SKM-1 treated with dmso at 0.1 percent for 144 hours (cell line): ENCODE measurements at regions not wholly inside any gene's neighbourhood (a gene's known extent, or its start where the extent isn't known, plus 50 kb on each side); places are given as distances from the start of the nearest gene placed in this dataset.

Source experiments
- DNase-seq: peaks from one replicate; lab custom pipeline; 2025; ENCODE audit not compliant: unreplicated experiment; lab: John Stamatoyannopoulos, UW

DNA sequence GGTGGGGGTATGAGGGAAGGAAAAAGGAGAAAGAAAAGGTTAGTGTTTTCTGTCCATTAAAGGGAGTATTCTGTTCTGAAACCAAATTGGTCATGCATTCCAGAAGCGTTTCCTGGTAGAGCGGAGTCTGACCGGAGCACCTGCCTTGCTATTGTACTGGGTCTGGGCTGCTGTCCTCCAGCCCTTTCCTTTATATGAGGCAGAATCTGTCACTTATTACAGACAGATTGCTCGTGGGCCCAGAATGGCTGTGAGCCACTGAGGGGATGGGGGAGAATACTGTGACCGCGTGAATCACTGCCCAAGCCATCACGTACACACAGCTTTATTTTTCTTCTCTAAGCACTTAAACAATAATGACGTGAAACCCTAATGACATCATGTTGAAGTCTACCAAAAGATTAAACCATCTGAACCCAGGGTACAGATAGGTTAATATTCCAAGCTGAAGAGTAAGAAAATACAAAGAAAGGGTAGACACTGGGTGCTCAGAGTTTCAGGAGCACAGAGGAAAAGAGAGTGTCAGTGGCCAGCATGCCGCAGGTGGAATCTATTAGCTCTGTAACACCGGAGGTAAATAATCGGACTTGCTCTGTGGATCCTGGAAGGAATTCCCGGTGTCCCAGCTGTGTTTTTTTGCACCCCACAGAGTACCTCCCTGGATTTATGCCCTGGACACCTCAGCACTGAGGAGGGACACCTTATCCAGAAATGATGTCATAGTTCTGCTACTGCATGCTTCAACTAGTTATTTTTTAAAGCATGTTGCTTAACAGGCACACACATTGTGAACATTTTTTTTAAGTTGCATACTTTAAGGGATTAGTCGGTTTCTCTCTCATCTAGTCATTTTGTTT lies 573.3 kb downstream of the PKHD1 start:
- no peak for DNase-seq

DNA sequence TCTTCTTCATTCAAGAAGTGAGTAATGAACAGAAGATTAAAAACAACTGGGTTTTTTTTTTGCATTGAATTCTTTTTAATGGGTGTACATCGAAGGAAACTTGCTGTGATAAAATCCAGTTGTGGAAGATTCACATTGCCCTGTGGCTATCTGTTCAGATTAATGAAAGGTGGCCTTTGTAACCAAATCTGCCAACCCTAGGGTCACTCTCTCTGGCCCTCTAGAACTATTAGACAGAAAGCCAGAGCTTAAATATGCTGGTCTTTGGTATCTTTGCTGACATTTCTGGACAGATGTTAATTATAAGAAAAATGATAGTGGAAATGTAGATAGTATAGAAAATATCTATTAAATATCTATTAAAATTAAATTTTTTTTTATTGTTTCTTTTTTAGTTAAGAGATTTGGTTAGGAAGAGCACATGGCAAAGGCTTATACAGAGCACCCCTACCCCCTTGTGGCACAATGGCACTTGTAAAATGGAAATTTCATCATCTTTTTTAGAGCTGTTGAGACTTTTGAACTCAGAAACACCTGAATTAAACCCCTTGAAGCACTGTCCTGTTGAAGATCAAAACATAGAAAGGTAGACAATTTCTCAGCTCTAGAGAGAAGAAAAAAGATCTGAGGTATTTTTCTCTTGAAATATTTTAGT lies 572.5 kb downstream of the PKHD1 start:
- no peak for DNase-seq

DNA sequence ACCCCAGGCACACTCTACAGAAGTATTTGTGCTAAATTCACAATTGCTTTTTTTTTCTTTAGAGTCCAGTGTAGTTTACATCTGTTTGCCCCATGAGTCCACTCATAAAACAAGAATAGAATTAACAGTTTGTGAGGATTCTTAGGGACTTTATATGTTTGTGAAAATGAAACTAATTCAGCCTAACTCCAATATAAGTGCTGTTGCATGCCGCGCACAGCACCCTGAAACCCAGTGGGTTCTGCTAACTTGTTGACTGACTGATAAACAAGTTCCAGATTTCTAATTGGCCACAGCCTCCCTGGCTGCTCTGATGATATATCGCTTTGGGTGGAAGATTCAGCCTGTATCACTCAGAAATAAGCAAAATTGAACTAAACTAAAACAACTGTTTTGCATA lies 561.4 kb downstream of the PKHD1 start:
- no peak for DNase-seq

DNA sequence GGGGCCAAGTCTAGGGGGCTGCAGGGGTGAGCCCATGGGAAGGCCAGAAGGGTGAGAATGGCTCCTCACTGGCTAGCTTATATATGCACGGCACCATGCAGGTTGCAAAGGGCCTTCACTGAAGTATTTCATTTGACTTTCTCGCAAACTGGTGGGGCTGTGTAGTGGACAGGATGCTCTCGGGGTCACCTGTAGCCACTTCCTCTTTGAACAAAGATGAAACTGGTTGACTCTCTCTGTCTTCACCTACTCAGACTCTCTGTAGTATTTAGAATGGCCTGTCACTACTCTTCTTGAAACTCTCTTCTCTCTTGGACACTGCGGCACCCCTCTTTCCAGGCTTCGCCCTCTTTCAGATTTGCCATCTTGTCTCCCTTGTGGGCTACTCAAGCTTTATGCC lies 560.5 kb downstream of the PKHD1 start:
- no peak for DNase-seq

DNA sequence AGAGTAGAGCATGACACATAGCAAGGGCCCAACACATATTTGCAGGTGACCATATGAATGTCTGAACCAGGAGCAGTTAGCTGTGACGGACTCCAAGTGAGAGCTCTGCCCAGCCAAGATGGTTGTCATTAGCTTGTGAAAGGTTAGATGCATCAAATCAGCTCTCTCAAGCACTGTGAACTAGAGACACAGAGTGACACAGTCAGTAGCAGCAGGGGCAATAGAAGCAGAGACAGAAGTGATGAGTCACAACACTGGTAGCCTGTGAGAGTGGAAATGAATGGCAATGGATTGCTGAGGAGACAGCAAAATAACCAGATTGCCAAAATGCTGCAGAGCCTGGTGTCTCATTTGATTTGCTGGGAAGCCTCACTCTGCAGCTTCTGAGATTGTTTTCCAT lies 558.9 kb downstream of the PKHD1 start:
- DNase-seq = no peak

DNA sequence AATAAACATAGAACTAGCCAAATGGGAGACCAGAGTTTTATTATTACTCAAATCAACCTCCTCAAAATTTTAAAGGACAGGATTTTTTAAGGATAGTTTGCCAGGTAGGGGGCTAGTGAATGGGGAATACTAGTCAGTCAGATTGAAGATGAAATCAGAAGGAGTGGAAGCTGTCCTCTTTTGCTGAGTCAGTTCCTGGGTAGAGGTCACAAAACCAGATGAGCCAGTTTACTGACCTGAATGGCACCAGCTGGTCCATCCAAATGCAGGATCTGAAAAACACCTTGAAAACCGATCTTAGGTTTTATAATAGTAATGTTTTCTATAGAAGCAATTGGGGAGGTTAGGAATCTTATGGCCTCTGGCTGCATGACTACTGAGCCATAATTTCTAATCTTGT lies 558.2 kb downstream of the PKHD1 start:
- DNase-seq = no peak

DNA sequence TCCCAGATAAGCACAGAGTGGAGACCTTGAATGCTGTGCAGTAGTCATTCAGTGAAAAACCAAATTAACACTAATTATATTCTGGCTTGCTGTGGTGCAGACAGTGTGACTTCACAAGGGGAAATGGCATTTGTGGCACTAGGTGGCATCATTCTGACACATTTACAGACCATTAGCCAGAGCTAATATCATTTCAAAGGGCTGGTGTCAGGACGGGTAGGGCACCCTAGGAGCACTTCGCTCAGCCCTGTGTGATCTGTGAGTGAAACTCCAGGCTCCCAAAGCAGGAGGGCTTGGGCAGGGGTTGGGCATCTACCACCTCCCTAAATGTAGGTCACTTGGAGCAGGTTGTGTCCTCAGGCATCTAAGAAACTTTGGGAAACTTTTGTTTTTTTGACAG lies 555.8 kb downstream of the PKHD1 start:
- no peak for DNase-seq

DNA sequence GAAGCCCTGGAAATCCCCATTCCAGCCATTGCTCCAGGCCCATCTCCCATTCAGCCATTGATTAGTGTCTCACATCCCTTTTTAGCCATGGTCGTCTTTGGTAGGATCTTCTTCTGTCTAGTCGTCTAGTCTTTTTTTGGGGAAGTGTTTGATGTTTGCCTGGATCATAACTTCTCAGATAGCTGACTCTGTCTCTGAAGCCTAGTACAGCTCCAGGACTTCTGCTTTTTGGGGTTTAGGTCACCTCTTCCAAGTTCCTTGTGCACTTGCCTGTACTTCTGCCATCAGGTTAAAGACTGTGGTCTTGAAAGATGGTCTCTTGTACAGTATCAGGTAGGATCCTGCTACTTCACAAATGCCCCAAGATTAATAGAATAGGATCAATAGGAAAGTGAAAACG lies 553.5 kb downstream of the PKHD1 start:
- peak; percentile 80 for DNase-seq

DNA sequence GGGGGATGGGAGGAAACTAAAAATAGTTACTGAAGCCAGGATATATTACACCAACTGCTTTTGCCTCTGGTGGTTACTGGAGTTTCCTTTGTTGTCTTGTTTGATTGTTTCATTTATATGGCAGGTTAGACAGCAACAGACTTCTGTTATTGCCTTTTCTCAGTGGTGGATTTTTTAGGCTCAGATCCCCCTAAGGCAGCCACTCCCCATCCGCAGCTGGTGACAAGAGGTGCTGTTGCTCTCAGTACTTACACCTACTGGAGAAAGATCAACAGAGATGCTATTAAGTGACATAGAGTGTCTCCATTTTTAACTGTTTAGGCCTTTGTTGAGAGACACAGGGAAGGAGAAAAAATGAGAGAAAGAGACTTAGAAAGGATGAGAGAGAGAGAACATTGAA lies 552.1 kb downstream of the PKHD1 start:
- DNase-seq = no peak

DNA sequence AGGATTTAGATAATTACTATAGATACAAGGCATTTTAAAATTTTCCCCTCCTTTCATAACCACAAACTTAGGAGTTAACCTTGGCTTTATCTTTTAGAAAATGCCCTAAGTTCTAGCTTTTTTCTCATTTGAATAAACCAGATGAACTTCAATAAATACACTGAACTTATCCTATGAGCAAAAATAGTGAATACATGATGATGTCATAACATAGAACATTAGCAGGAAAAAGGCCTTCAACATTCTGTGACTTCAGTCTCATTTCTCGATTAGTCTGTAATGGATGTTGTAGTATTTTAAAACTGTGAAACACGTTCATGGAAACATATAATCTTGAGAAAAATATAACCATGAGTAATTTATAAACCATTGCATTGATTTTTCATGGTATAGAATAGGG lies 550.7 kb downstream of the PKHD1 start:
- no peak for DNase-seq

DNA sequence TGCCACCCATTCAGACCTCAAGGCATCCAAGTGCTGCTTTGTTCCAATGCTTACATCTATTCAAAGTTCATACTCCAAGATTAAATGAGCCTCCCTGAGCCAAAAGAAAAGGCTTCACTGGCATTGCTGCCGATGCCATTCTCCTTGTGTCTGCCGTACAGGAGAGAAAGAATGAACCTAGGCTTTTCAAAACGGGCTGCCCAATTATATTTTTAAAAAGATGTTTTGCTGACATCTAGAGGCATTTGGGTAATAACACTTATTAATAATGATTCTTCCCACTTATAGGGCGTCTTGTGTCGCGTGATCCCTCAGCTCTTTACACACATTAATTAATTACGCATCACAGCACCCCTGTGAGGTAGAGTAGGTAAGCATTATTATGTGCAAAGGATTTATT lies 545.6 kb downstream of the PKHD1 start:
- DNase-seq = no peak

DNA sequence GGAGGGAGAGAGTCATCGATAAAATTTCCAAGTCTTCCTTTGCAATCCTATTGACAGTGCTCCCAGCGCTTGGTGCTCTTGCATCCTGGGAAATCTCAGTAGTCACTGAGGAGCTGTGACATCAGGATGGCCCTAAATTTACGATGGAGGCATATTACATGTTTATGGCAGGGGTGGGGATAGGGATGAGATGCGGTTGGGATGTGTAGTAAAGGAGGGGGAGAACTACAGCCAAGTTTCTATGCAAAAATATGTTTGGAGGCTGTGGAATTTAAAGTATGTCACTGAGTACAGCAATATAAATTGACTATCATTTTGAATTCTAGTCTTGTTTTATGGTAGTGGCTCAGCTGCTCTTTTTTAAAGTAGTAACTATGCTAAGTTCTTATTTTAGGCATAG lies 544.9 kb downstream of the PKHD1 start:
- no peak for DNase-seq

DNA sequence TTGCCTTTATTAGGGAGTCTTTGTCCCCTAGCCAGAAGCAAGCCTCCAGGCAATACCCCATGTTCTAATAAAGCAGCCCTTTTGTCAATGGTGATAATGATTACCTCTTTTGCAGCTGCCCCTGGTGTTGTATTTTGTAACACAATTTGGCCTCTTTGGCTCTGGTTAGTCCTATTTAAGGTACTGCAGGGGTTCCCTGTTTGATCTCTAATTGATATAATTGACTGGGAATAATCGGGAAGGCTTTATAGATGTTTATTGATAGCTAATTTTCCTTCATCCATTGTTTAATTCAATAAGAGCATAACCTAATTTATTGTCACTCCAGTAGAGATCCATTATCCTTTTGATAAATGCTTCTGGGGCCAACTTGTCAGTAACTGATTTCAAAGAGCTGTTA lies 537.2 kb downstream of the PKHD1 start:
- DNase-seq = no peak

DNA sequence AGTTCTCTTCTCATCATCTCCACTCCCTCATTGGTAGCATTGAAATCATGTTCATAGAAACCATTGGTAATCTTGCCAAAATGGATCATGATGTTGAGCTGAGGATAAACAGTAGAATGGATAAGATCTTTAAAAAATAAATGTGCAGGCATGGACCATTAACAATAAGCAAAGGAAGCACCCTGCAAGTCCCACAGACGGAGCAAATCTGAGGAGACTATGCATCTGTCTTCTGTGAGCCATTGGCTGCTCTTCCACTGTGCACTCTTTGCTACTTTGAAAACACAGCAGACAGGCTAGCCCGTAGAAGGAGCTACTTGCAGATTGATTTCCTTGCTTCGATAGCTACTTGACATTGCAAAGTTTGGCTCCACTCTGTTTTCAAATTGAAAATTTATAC lies 535.0 kb downstream of the PKHD1 start:
- no peak for DNase-seq

DNA sequence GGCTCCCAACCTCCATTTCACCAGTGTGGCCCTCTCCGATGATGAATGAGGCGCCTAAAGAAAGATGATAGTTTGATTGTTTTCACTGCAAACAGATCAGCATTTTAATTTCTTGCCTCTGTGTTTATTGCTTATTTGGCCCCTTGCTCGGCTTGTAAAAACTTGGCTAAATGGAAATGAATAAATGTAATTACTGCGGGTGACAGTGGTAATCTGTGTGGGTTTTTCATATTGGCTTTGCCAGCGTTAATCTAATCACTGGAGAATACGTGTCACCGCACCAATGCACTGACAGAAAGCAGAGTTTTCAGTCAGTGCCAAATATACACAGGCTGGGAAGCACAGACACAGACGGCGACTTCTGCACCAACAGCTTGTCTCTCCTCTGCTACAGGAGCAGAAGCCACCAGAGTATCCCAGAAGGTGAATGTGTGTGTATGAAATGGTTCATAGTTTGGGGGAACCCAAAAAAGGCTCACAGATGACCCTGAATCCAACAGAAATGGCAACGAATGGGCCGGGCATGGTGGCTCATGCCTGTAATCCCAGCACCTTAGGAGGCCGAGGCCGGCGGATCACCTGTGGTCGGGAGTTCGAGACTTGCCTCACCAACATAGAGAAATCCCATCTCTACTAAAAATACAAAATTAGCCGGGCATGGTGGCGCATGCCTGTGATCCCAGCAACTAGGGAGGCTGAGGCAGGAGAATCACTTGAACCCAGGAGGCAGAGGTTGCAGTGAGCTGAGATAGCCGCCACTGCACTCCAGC lies 534.0 kb downstream of the PKHD1 start:
- no peak for DNase-seq

DNA sequence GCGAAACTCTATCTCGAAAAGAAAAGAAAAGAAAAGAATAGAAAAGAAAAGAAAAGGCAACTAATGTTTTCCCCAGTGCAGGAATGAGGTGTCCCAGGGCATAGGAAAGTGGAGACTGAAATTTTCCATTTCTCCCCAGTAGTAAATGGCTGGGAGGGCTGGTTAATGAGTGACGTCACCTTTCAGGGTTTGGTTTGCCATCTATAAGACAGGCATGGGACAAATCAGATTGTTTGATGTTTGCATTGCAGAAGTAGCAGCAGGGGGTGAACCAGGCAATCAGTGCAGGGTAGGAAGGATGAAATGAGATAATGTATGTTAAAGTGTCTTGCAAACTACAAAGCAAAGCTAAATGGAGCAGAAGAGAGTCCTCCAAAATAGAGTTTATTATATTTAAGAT lies 533.4 kb downstream of the PKHD1 start:
- DNase-seq = no peak

DNA sequence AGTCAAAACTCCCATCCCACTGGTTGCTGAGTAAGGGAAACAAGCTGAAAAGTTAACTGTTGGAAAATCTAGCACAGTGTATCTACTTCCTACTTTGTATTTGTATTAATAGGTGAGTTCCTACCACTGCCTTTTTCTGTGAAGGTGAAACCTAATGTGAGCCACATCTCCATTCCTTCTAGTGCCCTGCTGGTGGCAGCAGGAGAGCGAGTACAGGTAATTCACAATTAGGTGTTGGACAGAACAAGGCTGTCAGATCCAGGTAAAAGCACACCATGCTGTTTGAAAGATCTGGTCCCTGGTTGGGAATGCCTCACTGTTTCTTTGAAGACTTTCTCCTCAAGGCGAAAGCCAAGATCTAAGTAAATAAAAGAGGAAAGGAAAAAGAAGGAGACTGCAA lies 528.4 kb downstream of the PKHD1 start:
- DNase-seq = no peak

DNA sequence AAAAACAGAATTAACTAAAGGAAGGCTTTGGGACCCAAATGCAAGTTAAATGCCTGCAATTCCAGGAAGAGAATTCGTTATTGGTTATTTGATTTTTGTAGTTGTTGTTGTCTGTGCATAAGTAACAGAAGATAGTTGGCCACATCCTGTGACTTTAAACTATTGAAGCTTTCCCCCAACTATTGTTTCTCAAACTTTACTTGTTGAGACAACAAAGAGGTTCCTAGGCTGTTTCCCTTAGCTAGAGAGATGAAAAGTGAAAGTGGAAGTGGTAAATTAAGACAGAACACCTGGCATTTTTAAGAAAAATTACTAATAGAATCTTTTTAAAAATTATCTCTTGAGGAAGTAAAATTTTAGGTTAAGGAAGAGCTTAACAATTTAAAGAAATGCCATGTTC lies 525.2 kb downstream of the PKHD1 start:
- DNase-seq = no peak
